CD14-positive monocyte (primary cell): ENCODE measurements at regions not wholly inside any gene's neighbourhood (a gene's known extent, or its start where the extent isn't known, plus 50 kb on each side); places are given as distances from the start of the nearest gene placed in this dataset.

Experiments used
- DNase-seq, 3 donors: peaks; one replicate each; pipeline ENCODE4 v3.0.0-alpha.2; 2011 to 2022
- H2AFZ ChIP-seq: 2 replicates; pipeline ENCODE4 v1.6.0; 2012; ENCODE audit warnings: mild to moderate bottlenecking, low read depth, low read length, inconsistent platforms; ENCODE audit not compliant: insufficient read depth, poor library complexity, severe bottlenecking
- H3K27ac ChIP-seq, 2 donors: 1 replicate in 1 of 2; 2 replicates in 1 of 2; pipeline ENCODE4 v1.5.1; 2012 to 2013; ENCODE audit warnings: low read length in 2 of 2, control low read depth in 1 of 2, inconsistent platforms in 1 of 2, low read depth in 1 of 2, mild to moderate bottlenecking in 1 of 2
- H3K27me3 ChIP-seq, 2 donors: one replicate each; pipeline versions ENCODE4 v1.6.0 to v1.6.1; 2011 to 2013; ENCODE audit warnings: low read length in 2 of 2; ENCODE audit not compliant: control insufficient read depth in 2 of 2, insufficient read depth in 2 of 2
- H3K36me3 ChIP-seq, 2 donors: replicated peaks in 1 of 2; 1 replicate in 1 of 2; 2 replicates in 1 of 2; pipeline versions ENCODE4 v1.5.1 to v1.6.1; 2012 to 2013; ENCODE audit warnings: low read length in 2 of 2, control low read depth in 1 of 2, inconsistent platforms in 1 of 2, mild to moderate bottlenecking in 1 of 2; ENCODE audit not compliant: insufficient read depth in 2 of 2, control insufficient read depth in 1 of 2
- H3K4me1 ChIP-seq, 2 donors: 1 replicate in 1 of 2; 2 replicates in 1 of 2; pipeline versions ENCODE4 v1.5.1 to v1.6.1; 2012 to 2013; ENCODE audit warnings: low read length in 2 of 2, control low read depth in 1 of 2, inconsistent platforms in 1 of 2, mild to moderate bottlenecking in 1 of 2, moderate library complexity in 1 of 2; ENCODE audit not compliant: insufficient read depth in 2 of 2, control insufficient read depth in 1 of 2
- H3K4me2 ChIP-seq: replicated peaks from 2 replicates; pipeline ENCODE3; 2012; ENCODE audit warnings: low read length, moderate library complexity, mild to moderate bottlenecking; ENCODE audit not compliant: poor library complexity, severe bottlenecking; ENCODE audit errors: extremely low read depth
- H3K4me3 ChIP-seq, 3 experiments: fragments of 200-600 bp in 1 of 3; sonication (generic) in 1 of 3; replicated peaks in 1 of 3; 1 replicate in 2 of 3; 2 replicates in 1 of 3; pipeline ENCODE4 v1.5.1; 2011 to 2013; ENCODE audit warnings: low read length in 3 of 3, mild to moderate bottlenecking in 3 of 3, control low read depth in 2 of 3, low read depth in 2 of 3, inconsistent platforms in 1 of 3, moderate library complexity in 1 of 3
- H3K79me2 ChIP-seq: 2 replicates; pipeline ENCODE4 v1.6.0; 2012; ENCODE audit warnings: mild to moderate bottlenecking, control low read depth, inconsistent platforms, low read length, moderate library complexity; ENCODE audit not compliant: insufficient read depth
- H3K9ac ChIP-seq: 2 replicates; pipeline ENCODE4 v1.6.0; 2017; ENCODE audit warnings: low read length, mild to moderate bottlenecking; ENCODE audit not compliant: insufficient read depth, poor library complexity, severe bottlenecking
- H3K9me3 ChIP-seq, 2 donors: replicated peaks in 1 of 2; 1 replicate in 1 of 2; 2 replicates in 1 of 2; pipeline versions ENCODE4 v1.5.1 to v1.6.1; 2012 to 2013; ENCODE audit warnings: low read length in 2 of 2, control low read depth in 1 of 2; ENCODE audit not compliant: control insufficient read depth in 1 of 2, insufficient read depth in 1 of 2
- H4K20me1 ChIP-seq: 2 replicates; pipeline ENCODE4 v1.6.0; 2012; ENCODE audit warnings: mild to moderate bottlenecking, low read length, control low read depth, moderate library complexity; ENCODE audit not compliant: insufficient read depth
- H3K27ac Mint-ChIP-seq, 7 donors: one replicate each; pipeline ENCODE4 v1.8.0; 2020; ENCODE audit warnings: mild to moderate bottlenecking in 7 of 7, mixed read lengths in 7 of 7, moderate library complexity in 6 of 7, inconsistent platforms in 2 of 7
- H3K27me3 Mint-ChIP-seq, 3 donors: one replicate each; pipeline ENCODE4 v1.8.0; 2021 to 2022; ENCODE audit warnings: low read depth in 3 of 3, mild to moderate bottlenecking in 3 of 3, mixed read lengths in 3 of 3, moderate library complexity in 3 of 3, inconsistent platforms in 1 of 3
- H3K36me3 Mint-ChIP-seq, 2 donors: one replicate each; pipeline ENCODE4 v1.8.0; 2020; ENCODE audit warnings: mixed read lengths in 2 of 2, inconsistent platforms in 1 of 2, mild to moderate bottlenecking in 1 of 2
- H3K4me1 Mint-ChIP-seq: one replicate; pipeline ENCODE4 v1.8.0; 2020; ENCODE audit warnings: mild to moderate bottlenecking, mixed read lengths
- H3K4me3 Mint-ChIP-seq, 2 donors: one replicate each; pipeline ENCODE4 v1.8.0; 2020; ENCODE audit warnings: mild to moderate bottlenecking in 2 of 2, mixed read lengths in 2 of 2, moderate library complexity in 1 of 2
- H3K9me3 Mint-ChIP-seq, 7 donors: one replicate each; pipeline ENCODE4 v1.8.0; 2020 to 2022; ENCODE audit warnings: mixed read lengths in 7 of 7, mild to moderate bottlenecking in 6 of 7, moderate library complexity in 6 of 7, inconsistent platforms in 2 of 7
- CTCF ChIP-seq: fragments of 200-600 bp; IDR thresholded peaks from one replicate; pipeline ENCODE4 v1.8.0; 2022; ENCODE audit warnings: antibody characterized with exemption, mild to moderate bottlenecking
- WGBS: methylation state at CpG from one replicate; pipeline ENCODE4 v1.1.5; 2013; ENCODE audit warnings: missing lambda C conversion rate; ENCODE audit not compliant: insufficient coverage; 5-methylcytosine and 5-hydroxymethylcytosine counted together
- intact Hi-C, 2 donors: fragments of 100-400 bp; cut with micrococcal nuclease; formaldehyde crosslinking; loops; one replicate each; pipeline versions ENCODE4 v1.15.0 to v1.15.1; 2023

- no peak for DNase-seq
- H2AFZ ChIP-seq = no peak overlapping the region
- no peaks in the 10 kb centered on the region for H3K36me3 ChIP-seq
- H3K4me2 ChIP-seq = no peak overlapping the region
- Mint-ChIP-seq H3K4me3 (no peak overlapping the region), H3K27me3 (peaks cover 0 to 2% (median 0%) of the 10 kb centered on the region in 3 donors), H3K4me1 (peaks cover 3% of the 10 kb centered on the region), H3K27ac (no peak overlapping the region), H3K36me3 (no peaks in the 10 kb centered on the region), H3K9me3 (peaks cover 0 to 12% (median 1%) of the 10 kb centered on the region in 7 donors)
- no peaks in the 10 kb centered on the region for H3K9me3 ChIP-seq
- no peaks in the 10 kb centered on the region for H4K20me1 ChIP-seq
- H3K4me1 ChIP-seq = no peaks in the 10 kb centered on the region
- no peaks in the 10 kb centered on the region for H3K27me3 ChIP-seq
- TF ChIP-seq CTCF = no peak
- no CpG with 5 or more reads among the region's 6 CpGs for WGBS
- intact Hi-C loops = no loop called here
- H3K79me2 ChIP-seq = no peaks in the 10 kb centered on the region
- H3K27ac ChIP-seq = no peak overlapping the region
- no peak overlapping the region for H3K9ac ChIP-seq
- no peak overlapping the region for H3K4me3 ChIP-seq
Observed at GRCh38 chr21:25324666-25325065, 282.6 kb downstream of the MRPL39 start.

GRCh38 chr21:25323356-25323949, 283.8 kb downstream of the MRPL39 start:
- no peak overlapping the region for H2AFZ ChIP-seq
- Mint-ChIP-seq H3K27ac (no peak overlapping the region), H3K4me1 (peaks cover 3% of the 10 kb centered on the region), H3K27me3 (peaks cover 0 to 2% (median 0%) of the 10 kb centered on the region in 3 donors), H3K36me3 (no peaks in the 10 kb centered on the region), H3K9me3 (peaks cover 0 to 12% (median 1%) of the 10 kb centered on the region in 7 donors), H3K4me3 (no peak overlapping the region)
- no peak overlapping the region for H3K4me2 ChIP-seq
- no peaks in the 10 kb centered on the region for H4K20me1 ChIP-seq
- intact Hi-C loops = no loop called here
- H3K79me2 ChIP-seq = no peaks in the 10 kb centered on the region
- no peak overlapping the region for H3K4me3 ChIP-seq
- H3K9me3 ChIP-seq = no peaks in the 10 kb centered on the region
- H3K36me3 ChIP-seq = no peaks in the 10 kb centered on the region
- no peaks in the 10 kb centered on the region for H3K4me1 ChIP-seq
- 88% methylated on average over 4 of the region's 7 CpGs for WGBS
- DNase-seq = no peak
- TF ChIP-seq CTCF = no peak
- H3K27ac ChIP-seq = no peak overlapping the region
- no peaks in the 10 kb centered on the region for H3K27me3 ChIP-seq
- H3K9ac ChIP-seq = no peak overlapping the region
